Lung (tissue), 11 donors: ENCODE measurements at regions not wholly inside any gene's neighbourhood (a gene's known extent, or its start where the extent isn't known, plus 50 kb on each side); places are given as distances from the start of the nearest gene placed in this dataset.

ENCODE experiments used
- ATAC-seq: fragments of 200-7000 bp; cut with Tn5 transposase; one replicate; pipeline ENCODE4 v1.9.1; 2020; ENCODE audit warnings: moderate number of reproducible peaks; ENCODE audit not compliant: insufficient read depth, low FRiP score
- DNase-seq, 3 donors: peaks; one replicate each; pipeline ENCODE4 v3.0.0-alpha.2; 2013 to 2017
- H3K27ac ChIP-seq, 2 donors: one replicate each; pipeline ENCODE4 v1.5.1; 2013; ENCODE audit warnings: mild to moderate bottlenecking in 2 of 2, moderate library complexity in 2 of 2, control low read depth in 1 of 2, inconsistent platforms in 1 of 2, low read depth in 1 of 2, low read length in 1 of 2
- H3K27me3 ChIP-seq, 3 donors: one replicate each; pipeline ENCODE4 v1.5.1; 2013; ENCODE audit warnings: low read length in 2 of 3; ENCODE audit not compliant: control insufficient read depth in 3 of 3, insufficient read depth in 3 of 3
- H3K36me3 ChIP-seq, 4 donors: one replicate each; pipeline ENCODE4 v1.5.1; 2013; ENCODE audit warnings: low read length in 4 of 4, mild to moderate bottlenecking in 1 of 4, moderate library complexity in 1 of 4; ENCODE audit not compliant: control insufficient read depth in 4 of 4, insufficient read depth in 4 of 4
- H3K4me1 ChIP-seq, 5 donors: one replicate each; pipeline ENCODE4 v1.5.1; 2013; ENCODE audit warnings: low read length in 5 of 5, mild to moderate bottlenecking in 2 of 5, moderate library complexity in 1 of 5; ENCODE audit not compliant: control insufficient read depth in 5 of 5, insufficient read depth in 5 of 5
- H3K4me3 ChIP-seq: one replicate; pipeline ENCODE4 v1.5.1; 2013; ENCODE audit warnings: mild to moderate bottlenecking, control low read depth, moderate library complexity
- H3K9ac ChIP-seq, 2 donors: one replicate each; pipeline ENCODE4 v1.5.1; 2013; ENCODE audit warnings: low read length in 2 of 2, control low read depth in 1 of 2; ENCODE audit not compliant: insufficient read depth in 1 of 2
- H3K9me3 ChIP-seq, 4 donors: one replicate each; pipeline ENCODE4 v1.5.1; 2013; ENCODE audit warnings: low read length in 3 of 4, mild to moderate bottlenecking in 1 of 4, moderate library complexity in 1 of 4; ENCODE audit not compliant: control insufficient read depth in 4 of 4, insufficient read depth in 3 of 4
- WGBS, 2 donors: extraction: QIAGEN DNeasy Blood & Tissue Kit; methylation state at CpG; one replicate each; pipeline ENCODE4 v1.1.7; 2013; 5-methylcytosine and 5-hydroxymethylcytosine counted together
- TF ChIP-seq, protein P1 (sequence below): IDR thresholded peaks from 2 replicates; pipeline ENCODE4 v1.5.1; 2012; ENCODE audit warnings: mild to moderate bottlenecking; ENCODE audit errors: control extremely low read depth, extremely low read depth
- donor health status: control.
- donor health status: control.
- donor health status: Bipolar disorder and iron deficiency.
- donor health status: healthy.
- donor health status: DM: yes; HTN: yes; CAD: no.

DNA sequence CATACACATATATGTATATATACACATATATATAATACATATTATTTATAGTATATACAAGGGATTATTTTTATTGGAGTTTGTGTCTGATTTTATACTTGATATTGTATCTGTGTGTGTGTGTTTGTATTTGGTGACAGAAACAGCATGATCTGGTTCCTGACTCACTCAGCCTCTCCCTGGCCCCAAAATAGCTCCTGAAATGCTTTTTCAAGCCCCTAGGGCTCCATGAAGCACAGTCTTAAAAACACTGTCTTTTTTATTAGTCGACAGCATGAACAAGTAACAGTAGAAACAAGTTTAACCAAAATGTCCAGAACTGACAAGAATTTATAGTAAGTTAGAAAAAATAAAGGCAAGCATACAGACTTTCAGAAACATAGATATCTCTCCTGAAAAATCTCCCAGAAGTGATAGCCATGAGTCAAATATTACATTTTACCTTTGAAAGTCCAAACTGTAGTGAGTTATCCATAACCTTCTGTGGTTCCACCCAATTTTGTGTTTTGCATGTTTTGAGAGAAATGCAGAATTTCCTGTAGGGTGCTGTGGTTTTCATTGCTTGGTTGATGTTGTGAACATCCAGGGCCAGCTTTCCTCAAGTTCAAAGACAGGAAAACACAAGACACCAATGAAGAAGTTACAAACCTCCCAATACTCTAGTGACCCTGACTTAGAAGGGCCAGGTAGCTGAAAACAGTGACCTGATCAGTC is 98.5 kb upstream of the CCDC80 start:
- ATAC-seq (no peak), DNase-seq (no peak)
- no peak overlapping the region for H3K27ac ChIP-seq
- TF ChIP-seq, protein P1, sequence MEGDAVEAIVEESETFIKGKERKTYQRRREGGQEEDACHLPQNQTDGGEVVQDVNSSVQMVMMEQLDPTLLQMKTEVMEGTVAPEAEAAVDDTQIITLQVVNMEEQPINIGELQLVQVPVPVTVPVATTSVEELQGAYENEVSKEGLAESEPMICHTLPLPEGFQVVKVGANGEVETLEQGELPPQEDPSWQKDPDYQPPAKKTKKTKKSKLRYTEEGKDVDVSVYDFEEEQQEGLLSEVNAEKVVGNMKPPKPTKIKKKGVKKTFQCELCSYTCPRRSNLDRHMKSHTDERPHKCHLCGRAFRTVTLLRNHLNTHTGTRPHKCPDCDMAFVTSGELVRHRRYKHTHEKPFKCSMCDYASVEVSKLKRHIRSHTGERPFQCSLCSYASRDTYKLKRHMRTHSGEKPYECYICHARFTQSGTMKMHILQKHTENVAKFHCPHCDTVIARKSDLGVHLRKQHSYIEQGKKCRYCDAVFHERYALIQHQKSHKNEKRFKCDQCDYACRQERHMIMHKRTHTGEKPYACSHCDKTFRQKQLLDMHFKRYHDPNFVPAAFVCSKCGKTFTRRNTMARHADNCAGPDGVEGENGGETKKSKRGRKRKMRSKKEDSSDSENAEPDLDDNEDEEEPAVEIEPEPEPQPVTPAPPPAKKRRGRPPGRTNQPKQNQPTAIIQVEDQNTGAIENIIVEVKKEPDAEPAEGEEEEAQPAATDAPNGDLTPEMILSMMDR = no peak
- 80 to 97% methylated on average over 1 of the region's 1 CpG for WGBS, 2 donors
- H3K9ac ChIP-seq = no peak overlapping the region
- no peak overlapping the region for H3K4me3 ChIP-seq
- no peaks in the 10 kb centered on the region for H3K4me1 ChIP-seq
- H3K27me3 ChIP-seq = no peaks in the 10 kb centered on the region
- no peaks in the 10 kb centered on the region for H3K36me3 ChIP-seq
- no peaks in the 10 kb centered on the region for H3K9me3 ChIP-seq

DNA sequence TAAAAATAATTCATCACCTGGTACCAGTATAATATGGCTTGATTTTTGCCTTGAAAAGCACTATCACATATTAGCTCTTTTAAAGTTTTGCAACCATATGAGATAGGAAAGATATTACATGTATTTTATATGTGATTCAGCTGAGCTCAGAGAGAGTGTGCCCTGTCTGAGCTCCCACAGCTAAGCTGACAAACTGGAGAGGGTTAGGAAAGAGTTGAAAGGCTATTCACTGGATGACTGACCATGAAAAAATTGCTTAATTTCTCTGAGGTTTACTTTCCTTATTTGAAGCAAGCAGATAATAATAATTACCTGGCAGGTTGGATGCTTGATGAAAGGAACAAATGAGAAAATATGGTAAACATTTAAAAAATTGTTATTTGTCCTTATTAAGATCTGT is 97.4 kb upstream of the CCDC80 start:
- no peak for ATAC-seq
- TF ChIP-seq, protein P1 = no peak
- H3K36me3 ChIP-seq = no peaks in the 10 kb centered on the region
- no peak overlapping the region for H3K4me3 ChIP-seq
- no peaks in the 10 kb centered on the region for H3K27me3 ChIP-seq
- H3K9me3 ChIP-seq = no peaks in the 10 kb centered on the region
- H3K9ac ChIP-seq = no peak overlapping the region
- no peaks in the 10 kb centered on the region for H3K4me1 ChIP-seq
- no peak for DNase-seq
- no peak overlapping the region for H3K27ac ChIP-seq

DNA sequence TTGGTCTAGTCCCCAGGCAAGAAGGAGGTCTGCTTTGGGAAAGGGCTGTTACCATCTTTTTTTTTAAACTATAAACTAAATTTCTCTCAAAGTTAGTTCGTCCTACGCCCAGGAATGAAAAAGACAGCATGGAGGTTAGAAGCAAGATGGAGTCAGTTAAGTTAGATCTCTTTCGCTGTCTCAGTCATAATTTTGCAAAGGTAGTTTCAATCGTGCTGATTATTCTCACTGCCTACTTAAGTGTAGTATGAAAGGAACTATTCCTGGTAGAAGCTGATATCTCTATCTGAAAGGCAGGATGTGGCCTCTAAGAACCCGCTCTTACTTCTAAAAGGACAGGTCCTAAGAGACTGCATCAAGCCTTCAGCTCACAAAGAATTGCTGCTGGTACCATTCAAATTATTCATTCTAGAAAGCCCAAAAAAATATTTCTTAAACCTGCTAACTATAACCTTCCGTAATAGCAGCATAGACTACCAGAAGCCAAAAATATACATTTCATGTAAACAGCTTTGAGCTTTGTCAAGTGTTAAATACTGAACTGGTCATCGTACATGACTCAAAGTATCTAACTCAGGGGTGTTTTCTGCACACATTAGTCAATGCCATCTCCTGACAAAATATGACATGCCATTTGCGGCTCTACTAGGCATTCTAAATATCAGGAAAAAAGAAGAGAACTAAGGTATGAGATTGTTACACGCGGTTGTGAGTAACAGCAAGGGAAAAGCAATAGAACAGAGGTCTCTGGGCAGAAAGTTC is 96.0 kb upstream of the CCDC80 start:
- no peak for ATAC-seq
- Histone ChIP-seq H3K9me3 (no peaks in the 10 kb centered on the region), H3K36me3 (no peaks in the 10 kb centered on the region), H3K4me1 (no peaks in the 10 kb centered on the region), H3K27me3 (no peaks in the 10 kb centered on the region), H3K27ac (no peak overlapping the region), H3K9ac (no peak overlapping the region), H3K4me3 (no peak overlapping the region)
- 88 to 89% methylated on average over 10 of the region's 10 CpGs for WGBS, 2 donors
- TF ChIP-seq, protein P1 = no peak
- no peak for DNase-seq
